Activated T-helper 1 cell treated with anti-CD3 and anti-CD28 coated beads, Interleukin-2, amount 50 U/mL, for 16 hours (primary cell): ENCODE measurements at regions not wholly inside any gene's neighbourhood (a gene's known extent, or its start where the extent isn't known, plus 50 kb on each side); places are given as distances from the start of the nearest gene placed in this dataset.
"Not testable (repeated sequence)": the region's sequence is repeated elsewhere in the genome, so short reads cannot be mapped to it uniquely, and the experiment has no call there.

Experiments used
- DNase-seq, 2 donors: peaks; one replicate each; pipeline ENCODE4 v3.0.0-alpha.2; 2020; ENCODE audit warnings: low read depth in 1 of 2, low spot score in 1 of 2

GRCh38 chr6:145277358-145278086, 457.8 kb downstream of the EPM2A start:
- DNase-seq = no peak

DNA sequence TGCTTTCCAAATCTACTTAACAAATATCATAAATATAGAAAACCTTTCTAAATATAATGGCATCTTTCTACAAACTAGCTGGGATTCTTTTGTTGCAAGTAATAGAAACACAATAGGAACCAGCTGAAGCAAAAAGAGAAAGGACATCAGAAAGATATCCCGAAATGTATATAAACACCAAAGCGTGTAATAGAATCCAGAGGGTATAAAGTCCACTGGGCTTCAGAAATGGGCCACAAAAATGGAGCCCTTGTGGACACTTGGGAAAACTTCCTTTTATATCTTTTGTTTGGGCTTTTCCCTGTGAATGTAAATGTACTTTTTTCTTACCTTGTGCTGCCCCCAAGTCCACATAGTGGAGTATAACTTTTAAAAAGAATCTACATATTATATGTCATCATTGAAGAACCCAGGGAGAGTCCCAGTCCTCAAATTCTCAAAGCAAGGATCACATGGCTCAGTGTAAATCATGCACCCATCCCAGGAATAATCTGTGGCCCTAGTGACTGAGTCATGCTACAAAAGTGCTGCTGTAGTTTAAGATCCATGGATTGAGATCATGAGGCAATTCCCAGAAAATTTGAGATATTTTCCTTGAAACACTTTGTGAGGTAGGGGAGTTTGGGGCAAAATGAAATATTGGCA, 457.0 kb downstream of the EPM2A start:
- DNase-seq = no peak

- no peak for DNase-seq
Observed at GRCh38 chr6:145279551-145279950, 455.8 kb downstream of the EPM2A start.

DNA sequence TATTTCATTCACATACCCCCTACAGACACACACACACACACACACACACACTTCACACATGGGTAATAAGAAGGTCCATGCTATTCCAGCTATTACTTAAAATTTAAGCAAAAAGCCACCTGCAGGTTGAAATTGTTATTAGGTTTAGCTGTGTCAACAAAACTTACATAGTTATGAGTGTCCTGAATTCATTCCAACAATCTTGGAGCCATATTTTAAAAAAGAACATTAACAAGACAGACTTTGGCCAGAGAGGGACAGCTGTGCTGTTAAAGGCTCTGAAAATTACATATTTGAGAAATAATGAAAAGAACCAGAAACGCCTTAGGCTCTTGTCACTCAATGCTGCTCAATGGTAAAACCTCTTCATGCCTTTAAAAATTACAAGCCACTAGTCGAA, 455.3 kb downstream of the EPM2A start:
- no peak for DNase-seq

- DNase-seq = not testable (repeated sequence)
Observed at GRCh38 chr6:145283209-145283608, 452.1 kb downstream of the EPM2A start.

GRCh38 chr6:145283856-145284255, 451.5 kb downstream of the EPM2A start:
- DNase-seq = no peak

DNA sequence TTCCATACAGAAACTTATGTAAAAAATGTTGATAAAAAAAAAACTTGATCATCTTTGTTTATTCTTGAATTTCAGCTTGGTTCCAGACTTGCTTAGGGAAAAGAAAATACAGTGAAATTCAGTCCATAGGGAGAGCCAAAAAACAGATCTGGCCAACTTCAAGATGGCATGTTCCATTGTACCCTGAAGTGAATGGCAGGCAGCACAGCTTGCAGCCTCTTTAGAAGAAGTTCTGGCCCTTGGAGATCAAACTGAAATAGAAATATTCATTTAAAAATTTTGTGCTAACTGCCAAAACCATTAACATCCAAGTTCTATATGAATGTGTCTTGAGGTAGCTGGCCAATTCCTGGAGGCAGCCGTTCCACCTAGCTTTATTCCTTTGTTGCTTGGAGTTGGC, 448.4 kb downstream of the EPM2A start:
- no peak for DNase-seq

DNA sequence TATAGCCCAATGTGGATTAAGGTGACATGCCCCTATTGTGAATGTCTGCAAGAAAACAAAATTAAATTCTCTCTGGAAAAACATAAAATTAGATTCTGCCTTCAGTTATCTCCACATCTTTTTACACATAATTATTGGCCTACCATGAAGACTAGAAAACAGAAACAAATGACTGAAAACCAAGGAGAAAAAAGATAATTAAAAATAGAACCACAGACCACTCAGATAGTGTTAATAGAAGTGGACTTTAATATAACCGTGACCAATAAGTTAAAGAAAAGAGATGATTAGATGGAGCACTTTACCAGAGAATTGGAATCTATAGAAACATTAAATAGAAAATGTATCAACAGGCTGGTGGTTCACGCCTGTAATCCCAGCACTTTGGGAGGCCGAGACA, 445.7 kb downstream of the EPM2A start:
- no peak for DNase-seq

GRCh38 chr6:145290122-145290521, 445.2 kb downstream of the EPM2A start:
- DNase-seq = no peak

GRCh38 chr6:145292066-145292465, 443.3 kb downstream of the EPM2A start:
- DNase-seq = no peak

- DNase-seq = no peak
Observed at GRCh38 chr6:145294942-145295341, 440.4 kb downstream of the EPM2A start.

- no peak for DNase-seq
Observed at GRCh38 chr6:145295746-145296145, 439.6 kb downstream of the EPM2A start.

DNA sequence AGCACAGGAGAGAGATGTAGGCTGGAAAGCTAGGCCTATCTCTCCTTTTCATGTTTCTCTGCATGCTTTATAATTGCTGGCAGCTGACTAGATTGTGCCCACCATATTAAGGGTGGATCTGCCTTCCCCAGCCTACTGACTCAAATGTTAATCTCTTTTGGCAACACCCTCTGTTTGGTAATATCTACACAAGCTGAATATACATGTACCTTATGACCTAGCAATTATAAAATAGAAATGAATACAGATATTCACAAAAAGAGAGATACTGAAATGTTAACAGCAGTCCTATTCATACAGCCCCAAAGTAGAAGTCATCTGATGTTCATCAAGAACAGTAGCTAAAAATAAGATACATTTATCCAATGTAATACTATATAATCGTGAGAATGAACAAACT, 429.6 kb downstream of the EPM2A start:
- no peak for DNase-seq

GRCh38 chr6:145306489-145306888, 428.8 kb downstream of the EPM2A start:
- DNase-seq = no peak

DNA sequence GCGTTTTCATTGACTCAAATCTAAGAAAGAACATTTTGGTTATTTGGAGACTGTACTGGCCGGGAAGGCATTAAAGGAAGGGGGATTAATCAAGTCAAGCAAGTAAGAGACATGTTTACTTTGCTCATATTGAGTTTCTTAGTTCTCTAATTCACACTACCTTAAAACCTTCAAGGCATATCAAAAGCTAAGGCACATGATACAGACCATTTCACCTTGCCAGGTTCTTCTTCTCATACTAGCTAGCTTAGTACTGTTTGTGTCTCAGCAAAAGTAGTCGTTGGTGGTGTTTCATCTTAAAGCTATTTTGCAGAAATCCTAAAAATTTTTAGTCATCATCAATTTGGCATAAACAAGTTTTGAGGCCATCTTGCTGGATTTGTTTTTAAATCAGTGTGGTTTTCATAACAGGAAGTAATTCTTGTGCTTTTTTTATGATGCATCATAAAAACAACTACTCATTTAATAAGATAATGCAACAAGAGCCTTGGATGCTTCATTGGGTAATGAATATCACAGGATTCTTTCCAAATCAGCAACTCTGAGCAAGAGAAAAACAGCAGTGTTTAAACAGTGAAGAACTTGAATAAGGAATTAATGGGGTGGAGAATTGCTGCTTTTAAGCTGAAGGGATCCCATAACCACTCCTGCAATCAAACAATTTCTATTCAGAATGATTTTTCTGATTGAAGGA, 425.3 kb downstream of the EPM2A start:
- DNase-seq = no peak

DNA sequence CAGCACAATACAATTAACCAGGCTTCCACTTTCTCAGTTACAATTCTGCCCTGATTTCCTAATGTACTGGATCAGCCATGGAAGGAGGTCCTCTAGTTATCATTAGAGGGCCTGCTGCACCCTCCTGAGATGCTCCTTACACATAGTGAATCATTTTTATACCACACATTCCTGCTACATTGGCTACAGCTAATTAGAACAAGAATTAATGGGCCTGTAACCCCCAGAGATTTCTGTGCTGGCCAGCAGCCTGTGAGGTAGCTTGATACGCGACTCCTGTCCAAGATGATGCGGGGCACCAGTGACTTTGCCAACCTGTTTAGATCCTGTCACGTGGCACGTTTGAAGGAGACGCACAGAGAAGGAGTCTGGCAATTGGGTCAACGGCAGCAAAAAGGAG, 422.8 kb downstream of the EPM2A start:
- DNase-seq = no peak

GRCh38 chr6:145313041-145313855, 422.1 kb downstream of the EPM2A start:
- no peak for DNase-seq

GRCh38 chr6:145315982-145316600, 419.2 kb downstream of the EPM2A start:
- no peak for DNase-seq

- no peak for DNase-seq
Observed at GRCh38 chr6:145318952-145319351, 416.4 kb downstream of the EPM2A start.

GRCh38 chr6:145319605-145320004, 415.7 kb downstream of the EPM2A start:
- DNase-seq = no peak

DNA sequence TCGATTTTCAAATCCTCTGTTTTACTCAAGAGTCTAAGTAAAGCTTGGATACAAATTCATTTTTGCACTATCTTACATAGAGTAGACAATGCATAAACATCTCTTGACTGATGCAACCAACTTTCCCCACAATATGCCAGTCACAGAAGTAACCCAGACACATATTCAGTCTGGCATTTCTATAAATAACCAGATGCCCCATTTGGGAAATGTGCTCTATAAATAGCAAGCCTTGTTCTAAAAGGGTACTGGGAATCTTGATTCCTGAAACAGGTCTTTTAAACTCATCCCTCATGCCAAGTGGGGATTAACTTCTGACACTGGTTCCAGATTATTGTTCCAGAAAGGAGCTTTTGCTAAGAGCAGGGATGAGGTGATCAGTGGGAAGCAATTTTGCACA, 411.7 kb downstream of the EPM2A start:
- no peak for DNase-seq
